Parathyroid adenoma (tissue), 2 donors: ENCODE measurements at regions not wholly inside any gene's neighbourhood (a gene's known extent, or its start where the extent isn't known, plus 50 kb on each side); places are given as distances from the start of the nearest gene placed in this dataset.

Source experiments
- H2AFZ ChIP-seq: fragments of 300-600 bp; sonication (generic); one replicate; pipeline ENCODE4 v1.7.0; 2017; ENCODE audit warnings: antibody characterized with exemption, mild to moderate bottlenecking
- H3K27ac ChIP-seq: fragments of 300-600 bp; sonication (generic); one replicate; pipeline ENCODE4 v1.7.0; 2017
- H3K27me3 ChIP-seq: fragments of 300-600 bp; sonication (generic); one replicate; pipeline ENCODE4 v1.7.0; 2017; ENCODE audit warnings: low read length; ENCODE audit not compliant: control insufficient read depth, insufficient read depth
- H3K36me3 ChIP-seq: fragments of 300-600 bp; sonication (generic); one replicate; pipeline ENCODE4 v1.7.0; 2017; ENCODE audit warnings: low read length; ENCODE audit not compliant: control insufficient read depth, insufficient read depth
- H3K4me1 ChIP-seq: fragments of 300-600 bp; sonication (generic); one replicate; pipeline ENCODE4 v1.7.0; 2017; ENCODE audit warnings: control low read depth
- H3K4me2 ChIP-seq: fragments of 300-600 bp; sonication (generic); one replicate; pipeline ENCODE4 v1.7.0; 2017; ENCODE audit warnings: low read length
- H3K4me3 ChIP-seq: fragments of 300-600 bp; sonication (generic); one replicate; pipeline ENCODE4 v1.7.0; 2017; ENCODE audit warnings: low read depth, low read length
- H3K79me2 ChIP-seq: fragments of 300-600 bp; sonication (generic); one replicate; pipeline ENCODE4 v1.7.0; 2017; ENCODE audit warnings: control low read depth
- H3K9ac ChIP-seq: fragments of 300-600 bp; sonication (generic); one replicate; pipeline ENCODE4 v1.7.0; 2017; ENCODE audit warnings: mild to moderate bottlenecking
- H3K9me3 ChIP-seq: fragments of 300-600 bp; sonication (generic); one replicate; pipeline ENCODE4 v1.7.0; 2017; ENCODE audit warnings: low read length; ENCODE audit not compliant: control insufficient read depth
- CTCF ChIP-seq: fragments of 300-600 bp; sonication (generic); IDR thresholded peaks from one replicate; pipeline ENCODE4 v1.7.0; 2017; ENCODE audit warnings: antibody characterized with exemption, mild to moderate bottlenecking
- donor health status: primary hyperparathyroidism.

- no peak for TF ChIP-seq CTCF
- Histone ChIP-seq H3K9me3 (no peaks in the 10 kb centered on the region), H3K27me3 (no peaks in the 10 kb centered on the region), H2AFZ (no peak overlapping the region), H3K4me2 (no peak overlapping the region), H3K79me2 (no peaks in the 10 kb centered on the region), H3K9ac (no peak overlapping the region), H3K36me3 (no peaks in the 10 kb centered on the region), H3K4me3 (no peak overlapping the region), H3K4me1 (no peaks in the 10 kb centered on the region), H3K27ac (no peak overlapping the region)
These were observed 64.3 kb downstream of the DMRTA2 start for GRCh38 chr1:50358962-50359361.

GRCh38 chr1:50357186-50357585, 66.1 kb downstream of the DMRTA2 start:
- no peaks in the 10 kb centered on the region for H3K36me3 ChIP-seq
- no peaks in the 10 kb centered on the region for H3K9me3 ChIP-seq
- H3K4me1 ChIP-seq, result no peaks in the 10 kb centered on the region
- no peak overlapping the region for H3K4me2 ChIP-seq
- no peak overlapping the region for H3K4me3 ChIP-seq
- H2AFZ ChIP-seq, result no peak overlapping the region
- TF ChIP-seq CTCF, result no peak
- no peaks in the 10 kb centered on the region for H3K79me2 ChIP-seq
- H3K27me3 ChIP-seq, result no peaks in the 10 kb centered on the region
- H3K27ac ChIP-seq, result no peak overlapping the region
- H3K9ac ChIP-seq, result no peak overlapping the region

- H3K9me3 ChIP-seq, result no peaks in the 10 kb centered on the region
- H3K4me2 ChIP-seq, result no peak overlapping the region
- H3K27me3 ChIP-seq, result no peaks in the 10 kb centered on the region
- no peak overlapping the region for H2AFZ ChIP-seq
- H3K4me1 ChIP-seq, result no peaks in the 10 kb centered on the region
- no peak overlapping the region for H3K27ac ChIP-seq
- TF ChIP-seq CTCF, result no peak
- H3K36me3 ChIP-seq, result no peaks in the 10 kb centered on the region
- H3K9ac ChIP-seq, result no peak overlapping the region
- H3K4me3 ChIP-seq, result no peak overlapping the region
- H3K79me2 ChIP-seq, result no peaks in the 10 kb centered on the region
These were observed 68.4 kb downstream of the DMRTA2 start for GRCh38 chr1:50354813-50355212.

- Histone ChIP-seq H3K9me3 (no peaks in the 10 kb centered on the region), H3K27ac (no peak overlapping the region), H3K4me3 (no peak overlapping the region), H3K9ac (no peak overlapping the region), H3K79me2 (no peaks in the 10 kb centered on the region), H3K27me3 (no peaks in the 10 kb centered on the region), H3K4me1 (no peaks in the 10 kb centered on the region), H3K4me2 (no peak overlapping the region), H2AFZ (no peak overlapping the region), H3K36me3 (no peaks in the 10 kb centered on the region)
- TF ChIP-seq CTCF, result no peak
These were observed 70.8 kb downstream of the DMRTA2 start for GRCh38 chr1:50352428-50352827.

GRCh38 chr1:50350868-50351267, 72.4 kb downstream of the DMRTA2 start:
- no peaks in the 10 kb centered on the region for H3K4me1 ChIP-seq

More at GRCh38 chr1:50350868-50351267, 72.4 kb downstream of the DMRTA2 start:
- Histone ChIP-seq H2AFZ (no peak overlapping the region), H3K4me3 (no peak overlapping the region), H3K36me3 (no peaks in the 10 kb centered on the region), H3K27ac (no peak overlapping the region), H3K79me2 (no peaks in the 10 kb centered on the region), H3K27me3 (no peaks in the 10 kb centered on the region), H3K4me2 (no peak overlapping the region), H3K9ac (no peak overlapping the region), H3K9me3 (no peaks in the 10 kb centered on the region)
- TF ChIP-seq CTCF, result no peak
